A549 (cell line): ENCODE measurements at regions not wholly inside any gene's neighbourhood (a gene's known extent, or its start where the extent isn't known, plus 50 kb on each side); places are given as distances from the start of the nearest gene placed in this dataset.

Source experiments
- ATAC-seq, 2 experiments: fragments of 200-7000 bp in 1 of 2; fragments of >200 bp in 1 of 2; cut with Nextera tagmentation in 1 of 2; cut with Tn5 transposase in 1 of 2; 3 replicates each; pipeline versions ENCODE4 v1.8.0 to v1.9.1; 2018 to 2020; ENCODE audit warnings: mild to moderate bottlenecking in 1 of 2, moderate library complexity in 1 of 2
- CTCF ChIA-PET: fragments of 300-600 bp; sonication (Branson Sonifier 250); formaldehyde crosslinking; extraction: SDS; loops from one replicate; lab custom pipeline; 2021; ENCODE audit warnings: antibody characterized with exemption, inconsistent platforms; lab: Yijun Ruan, JAX
- POLR2A ChIA-PET: fragments of 350-600 bp; formaldehyde crosslinking; extraction: SDS; loops from one replicate; lab custom pipeline; 2021; ENCODE audit warnings: antibody characterized with exemption, inconsistent platforms; lab: Yijun Ruan, JAX
- DNase-seq, 2 experiments: peaks; one replicate each; pipeline versions ENCODE4 v3.0.0 to v3.0.0-alpha.2; 2011 to 2016; ENCODE audit warnings: low read depth in 1 of 2, low spot score in 1 of 2
- FAIRE-seq: peaks from 2 replicates; lab custom pipeline; 2011; peaks lifted over from hg19 to GRCh38; lab: Jason Lieb, UNC
- H3K27ac ChIP-seq, 2 experiments: fragments of >200 bp; sonication (Bioruptor Twin); formaldehyde crosslinking; 3 replicates each; pipeline ENCODE4 v1.5.1; 2016 to 2017
- H3K4me1 ChIP-seq: fragments of >200 bp; sonication (Bioruptor Twin); formaldehyde crosslinking; 3 replicates; pipeline ENCODE4 v1.6.1; 2016
- H3K4me2 ChIP-seq: fragments of >200 bp; sonication (Bioruptor Twin); formaldehyde crosslinking; 3 replicates; pipeline ENCODE4 v1.6.1; 2016
- H3K4me3 ChIP-seq: fragments of >200 bp; sonication (Bioruptor Twin); formaldehyde crosslinking; 3 replicates; pipeline ENCODE4 v1.5.1; 2016
- H3K9me3 ChIP-seq: fragments of >200 bp; sonication (Bioruptor Twin); formaldehyde crosslinking; 3 replicates; pipeline ENCODE4 v1.6.1; 2016
- CHD2 ChIP-seq: fragments of 150-350 bp; IDR thresholded peaks from 2 replicates; pipeline ENCODE4 v1.6.1; 2014; ENCODE audit warnings: low read length; ENCODE audit not compliant: partially characterized antibody
- ESRRA ChIP-seq: fragments of 150-350 bp; IDR thresholded peaks from 2 replicates; pipeline ENCODE4 v1.6.1; 2014; ENCODE audit warnings: mild to moderate bottlenecking, low read length, borderline replicate concordance
- FOSB ChIP-seq: fragments of 250-450 bp; sonication (Bioruptor Pico); IDR thresholded peaks from 2 replicates; pipeline ENCODE4 v1.5.0; 2020; ENCODE audit warnings: mild to moderate bottlenecking, moderate library complexity
- GATA3 ChIP-seq: IDR thresholded peaks from 2 replicates; pipeline ENCODE4 v1.6.1; 2012; ENCODE audit warnings: borderline replicate concordance
- HDAC2 ChIP-seq: fragments of 200-600 bp; sonication (generic); IDR thresholded peaks from 2 replicates; pipeline ENCODE4 v1.6.1; 2016
- HOXB5 ChIP-seq: fragments of 250-450 bp; sonication (Bioruptor Pico); IDR thresholded peaks from 2 replicates; pipeline ENCODE4 v1.5.0; 2020; ENCODE audit warnings: mild to moderate bottlenecking, moderate library complexity
- JUN ChIP-seq, 2 experiments: fragments of >200 bp; sonication (Bioruptor Twin); formaldehyde crosslinking; IDR thresholded peaks; 2 replicates in 1 of 2; 3 replicates in 1 of 2; pipeline ENCODE4 v1.6.1; 2016 to 2017
- KDM1A ChIP-seq: fragments of 200-600 bp; sonication (generic); IDR thresholded peaks from 2 replicates; pipeline ENCODE4 v1.6.1; 2016; ENCODE audit warnings: low read depth, mild to moderate bottlenecking
- MYC ChIP-seq: IDR thresholded peaks from 2 replicates; pipeline ENCODE4 v1.6.1; 2012; ENCODE audit warnings: mild to moderate bottlenecking, inconsistent platforms, low read length, improper control_type of control experiment, borderline replicate concordance
- NFE2L2 ChIP-seq: fragments of 150-350 bp; conservative IDR thresholded peaks from 2 replicates; pipeline ENCODE4 v1.6.1; 2014; ENCODE audit warnings: low read length
- POLR2AphosphoS2 ChIP-seq: conservative IDR thresholded peaks from 2 replicates; pipeline ENCODE4 v1.6.1; 2012; ENCODE audit warnings: low read length, improper control_type of control experiment, inconsistent platforms
- RNF2 ChIP-seq: fragments of 200-600 bp; sonication (generic); IDR thresholded peaks from 2 replicates; pipeline ENCODE4 v1.6.1; 2016; ENCODE audit warnings: low read depth, mild to moderate bottlenecking, antibody characterized with exemption, moderate library complexity, borderline replicate concordance
- SREBF2 ChIP-seq: fragments of 450-650 bp; IDR thresholded peaks from 2 replicates; pipeline ENCODE4 v1.6.1; 2014; ENCODE audit warnings: mild to moderate bottlenecking, moderate library complexity
- TFCP2L1 ChIP-seq: fragments of 250-450 bp; sonication (Bioruptor Pico); IDR thresholded peaks from 2 replicates; pipeline ENCODE4 v1.5.0; 2021; ENCODE audit warnings: mild to moderate bottlenecking
- TP53 ChIP-seq: fragments of 250-450 bp; sonication (Bioruptor Pico); IDR thresholded peaks from 2 replicates; pipeline ENCODE4 v1.5.0; 2021; ENCODE audit warnings: mild to moderate bottlenecking, moderate library complexity
- ZC3H11A ChIP-seq: fragments of 450-650 bp; IDR thresholded peaks from 2 replicates; pipeline ENCODE4 v1.6.1; 2014; ENCODE audit warnings: antibody characterized with exemption, mild to moderate bottlenecking
- whole genome bisulfite sequencing: methylation state at CpG from one replicate; pipeline ENCODE4 v1.1.6; 2017; ENCODE audit errors: missing lambda C conversion rate; 5-methylcytosine and 5-hydroxymethylcytosine counted together
- TF ChIP-seq, protein P1 (sequence below): IDR thresholded peaks from 2 replicates; pipeline ENCODE4 v1.6.1; 2012
- TF ChIP-seq, protein P2 (sequence below): fragments of 200-600 bp; sonication (generic); IDR thresholded peaks from 2 replicates; pipeline ENCODE4 v1.6.1; 2016; ENCODE audit warnings: antibody characterized with exemption, mild to moderate bottlenecking, moderate library complexity
- TF ChIP-seq, protein P3 (sequence below): fragments of >200 bp; sonication (Bioruptor Twin); formaldehyde crosslinking; IDR thresholded peaks from 3 replicates; pipeline ENCODE4 v1.5.1; 2016
- TF ChIP-seq, protein P4 (sequence below): fragments of >200 bp; sonication (Bioruptor Twin); formaldehyde crosslinking; IDR thresholded peaks from 3 replicates; pipeline ENCODE4 v1.6.1; 2016
- TF ChIP-seq, protein P5 (sequence below): fragments of 150-350 bp; IDR thresholded peaks from 2 replicates; pipeline ENCODE4 v1.6.1; 2014; ENCODE audit warnings: low read depth, mild to moderate bottlenecking, low read length

DNA sequence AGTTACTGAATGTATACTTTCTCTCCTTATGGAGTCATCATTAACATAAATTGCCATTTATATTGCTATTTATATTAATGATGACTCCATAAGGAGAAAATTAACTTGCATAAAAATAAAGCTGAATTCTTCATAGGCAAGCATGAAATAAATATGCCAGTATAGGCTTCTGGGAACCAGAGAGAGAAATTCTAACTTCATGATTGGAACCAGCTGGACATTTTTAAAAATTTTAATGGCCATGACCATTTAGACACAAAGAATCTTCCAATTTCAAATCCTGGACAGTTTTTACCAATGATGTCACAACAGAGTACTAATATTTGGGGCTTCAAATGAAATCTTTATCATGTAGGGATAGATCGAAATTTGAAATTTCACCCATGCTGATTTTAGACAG, 268.7 kb downstream of the PTGER3 start:
- ChIA-PET POLR2A (no interaction called here), CTCF (no interaction called here)
- no peak for FAIRE-seq
- Histone ChIP-seq H3K4me1 (no peaks in the 10 kb centered on the region), H3K4me3 (no peak overlapping the region), H3K27ac (no peak overlapping the region), H3K4me2 (no peak overlapping the region), H3K9me3 (no peaks in the 10 kb centered on the region)
- no peak for ATAC-seq
- 0% methylated on average over 1 of the region's 1 CpG for WGBS
- DNase-seq: no peak
- no peak for TF ChIP-seq NFE2L2
- TF ChIP-seq MYC: no peak
- TF ChIP-seq KDM1A: no peak
- TF ChIP-seq ZC3H11A: no peak
- TF ChIP-seq HDAC2: no peak

DNA sequence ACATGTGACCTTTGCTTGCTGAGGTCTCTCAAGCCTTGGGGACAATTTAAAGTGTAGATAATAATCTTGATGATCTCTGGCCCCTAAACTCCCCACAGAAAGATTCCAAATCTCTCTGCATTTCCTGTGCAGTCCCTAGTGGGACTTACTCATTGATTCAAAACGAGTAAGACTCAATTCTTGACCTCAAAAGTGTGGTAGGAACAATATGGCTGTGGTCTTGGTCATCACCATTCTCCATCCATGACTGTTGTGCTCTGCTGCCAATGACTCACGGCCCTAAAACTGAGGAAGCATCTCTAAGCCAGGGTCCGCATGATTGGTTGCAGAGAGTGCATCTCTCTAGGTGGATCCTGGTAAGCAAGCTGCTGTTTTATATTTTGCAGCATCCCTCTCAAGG, 268.0 kb downstream of the PTGER3 start:
- CTCF ChIA-PET: no interaction called here
- no peak for ATAC-seq
- no peak overlapping the region for H3K4me2 ChIP-seq
- no peaks in the 10 kb centered on the region for H3K4me1 ChIP-seq
- H3K4me3 ChIP-seq: no peak overlapping the region
- no peaks in the 10 kb centered on the region for H3K9me3 ChIP-seq
- no peak for DNase-seq
- H3K27ac ChIP-seq: no peak overlapping the region
- TF ChIP-seq, protein P1, sequence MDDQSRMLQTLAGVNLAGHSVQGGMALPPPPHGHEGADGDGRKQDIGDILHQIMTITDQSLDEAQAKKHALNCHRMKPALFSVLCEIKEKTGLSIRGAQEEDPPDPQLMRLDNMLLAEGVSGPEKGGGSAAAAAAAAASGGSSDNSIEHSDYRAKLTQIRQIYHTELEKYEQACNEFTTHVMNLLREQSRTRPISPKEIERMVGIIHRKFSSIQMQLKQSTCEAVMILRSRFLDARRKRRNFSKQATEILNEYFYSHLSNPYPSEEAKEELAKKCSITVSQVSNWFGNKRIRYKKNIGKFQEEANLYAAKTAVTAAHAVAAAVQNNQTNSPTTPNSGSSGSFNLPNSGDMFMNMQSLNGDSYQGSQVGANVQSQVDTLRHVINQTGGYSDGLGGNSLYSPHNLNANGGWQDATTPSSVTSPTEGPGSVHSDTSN: no peak
- TF ChIP-seq TP53 (no peak), HOXB5 (CRISPR knock-in tag) (no peak), POLR2AphosphoS2 (no peak), ESRRA (no peak), GATA3 (no peak), TFCP2L1 (CRISPR knock-in tag) (no peak), FOSB (no peak), RNF2 (no peak), CHD2 (no peak), JUN (IDR thresholded peaks at IDR 0.05) (no peak), SREBF2 (no peak), KDM1A (no peak)
- TF ChIP-seq, protein P2, sequence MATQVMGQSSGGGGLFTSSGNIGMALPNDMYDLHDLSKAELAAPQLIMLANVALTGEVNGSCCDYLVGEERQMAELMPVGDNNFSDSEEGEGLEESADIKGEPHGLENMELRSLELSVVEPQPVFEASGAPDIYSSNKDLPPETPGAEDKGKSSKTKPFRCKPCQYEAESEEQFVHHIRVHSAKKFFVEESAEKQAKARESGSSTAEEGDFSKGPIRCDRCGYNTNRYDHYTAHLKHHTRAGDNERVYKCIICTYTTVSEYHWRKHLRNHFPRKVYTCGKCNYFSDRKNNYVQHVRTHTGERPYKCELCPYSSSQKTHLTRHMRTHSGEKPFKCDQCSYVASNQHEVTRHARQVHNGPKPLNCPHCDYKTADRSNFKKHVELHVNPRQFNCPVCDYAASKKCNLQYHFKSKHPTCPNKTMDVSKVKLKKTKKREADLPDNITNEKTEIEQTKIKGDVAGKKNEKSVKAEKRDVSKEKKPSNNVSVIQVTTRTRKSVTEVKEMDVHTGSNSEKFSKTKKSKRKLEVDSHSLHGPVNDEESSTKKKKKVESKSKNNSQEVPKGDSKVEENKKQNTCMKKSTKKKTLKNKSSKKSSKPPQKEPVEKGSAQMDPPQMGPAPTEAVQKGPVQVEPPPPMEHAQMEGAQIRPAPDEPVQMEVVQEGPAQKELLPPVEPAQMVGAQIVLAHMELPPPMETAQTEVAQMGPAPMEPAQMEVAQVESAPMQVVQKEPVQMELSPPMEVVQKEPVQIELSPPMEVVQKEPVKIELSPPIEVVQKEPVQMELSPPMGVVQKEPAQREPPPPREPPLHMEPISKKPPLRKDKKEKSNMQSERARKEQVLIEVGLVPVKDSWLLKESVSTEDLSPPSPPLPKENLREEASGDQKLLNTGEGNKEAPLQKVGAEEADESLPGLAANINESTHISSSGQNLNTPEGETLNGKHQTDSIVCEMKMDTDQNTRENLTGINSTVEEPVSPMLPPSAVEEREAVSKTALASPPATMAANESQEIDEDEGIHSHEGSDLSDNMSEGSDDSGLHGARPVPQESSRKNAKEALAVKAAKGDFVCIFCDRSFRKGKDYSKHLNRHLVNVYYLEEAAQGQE: no peak
- TF ChIP-seq, protein P3, sequence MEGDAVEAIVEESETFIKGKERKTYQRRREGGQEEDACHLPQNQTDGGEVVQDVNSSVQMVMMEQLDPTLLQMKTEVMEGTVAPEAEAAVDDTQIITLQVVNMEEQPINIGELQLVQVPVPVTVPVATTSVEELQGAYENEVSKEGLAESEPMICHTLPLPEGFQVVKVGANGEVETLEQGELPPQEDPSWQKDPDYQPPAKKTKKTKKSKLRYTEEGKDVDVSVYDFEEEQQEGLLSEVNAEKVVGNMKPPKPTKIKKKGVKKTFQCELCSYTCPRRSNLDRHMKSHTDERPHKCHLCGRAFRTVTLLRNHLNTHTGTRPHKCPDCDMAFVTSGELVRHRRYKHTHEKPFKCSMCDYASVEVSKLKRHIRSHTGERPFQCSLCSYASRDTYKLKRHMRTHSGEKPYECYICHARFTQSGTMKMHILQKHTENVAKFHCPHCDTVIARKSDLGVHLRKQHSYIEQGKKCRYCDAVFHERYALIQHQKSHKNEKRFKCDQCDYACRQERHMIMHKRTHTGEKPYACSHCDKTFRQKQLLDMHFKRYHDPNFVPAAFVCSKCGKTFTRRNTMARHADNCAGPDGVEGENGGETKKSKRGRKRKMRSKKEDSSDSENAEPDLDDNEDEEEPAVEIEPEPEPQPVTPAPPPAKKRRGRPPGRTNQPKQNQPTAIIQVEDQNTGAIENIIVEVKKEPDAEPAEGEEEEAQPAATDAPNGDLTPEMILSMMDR: no peak
- TF ChIP-seq, protein P4, sequence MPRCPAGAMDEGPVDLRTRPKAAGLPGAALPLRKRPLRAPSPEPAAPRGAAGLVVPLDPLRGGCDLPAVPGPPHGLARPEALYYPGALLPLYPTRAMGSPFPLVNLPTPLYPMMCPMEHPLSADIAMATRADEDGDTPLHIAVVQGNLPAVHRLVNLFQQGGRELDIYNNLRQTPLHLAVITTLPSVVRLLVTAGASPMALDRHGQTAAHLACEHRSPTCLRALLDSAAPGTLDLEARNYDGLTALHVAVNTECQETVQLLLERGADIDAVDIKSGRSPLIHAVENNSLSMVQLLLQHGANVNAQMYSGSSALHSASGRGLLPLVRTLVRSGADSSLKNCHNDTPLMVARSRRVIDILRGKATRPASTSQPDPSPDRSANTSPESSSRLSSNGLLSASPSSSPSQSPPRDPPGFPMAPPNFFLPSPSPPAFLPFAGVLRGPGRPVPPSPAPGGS: no peak
- TF ChIP-seq, protein P5, sequence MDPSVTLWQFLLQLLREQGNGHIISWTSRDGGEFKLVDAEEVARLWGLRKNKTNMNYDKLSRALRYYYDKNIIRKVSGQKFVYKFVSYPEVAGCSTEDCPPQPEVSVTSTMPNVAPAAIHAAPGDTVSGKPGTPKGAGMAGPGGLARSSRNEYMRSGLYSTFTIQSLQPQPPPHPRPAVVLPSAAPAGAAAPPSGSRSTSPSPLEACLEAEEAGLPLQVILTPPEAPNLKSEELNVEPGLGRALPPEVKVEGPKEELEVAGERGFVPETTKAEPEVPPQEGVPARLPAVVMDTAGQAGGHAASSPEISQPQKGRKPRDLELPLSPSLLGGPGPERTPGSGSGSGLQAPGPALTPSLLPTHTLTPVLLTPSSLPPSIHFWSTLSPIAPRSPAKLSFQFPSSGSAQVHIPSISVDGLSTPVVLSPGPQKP: no peak
- WGBS: 10% methylated on average over 3 of the region's 3 CpGs
- no peak for FAIRE-seq
- POLR2A ChIA-PET: no interaction called here
